Stomach (tissue), 4 donors: ENCODE measurements at regions not wholly inside any gene's neighbourhood (a gene's known extent, or its start where the extent isn't known, plus 50 kb on each side); places are given as distances from the start of the nearest gene placed in this dataset.
"Not testable (repeated sequence)": the region's sequence is repeated elsewhere in the genome, so short reads cannot be mapped to it uniquely, and the experiment has no call there.

Source experiments
- CTCF ChIP-seq, 7 experiments: fragments of 450-650 bp in 4 of 7; fragments of 200-600 bp in 3 of 7; sonication (generic) in 3 of 7; IDR thresholded peaks; one replicate each; pipeline ENCODE4 v1.5.1; 2016 to 2019; ENCODE audit warnings: antibody characterized with exemption in 7 of 7, control low read depth in 2 of 7, mild to moderate bottlenecking in 1 of 7
- EP300 ChIP-seq: sonication (generic); formaldehyde crosslinking; IDR thresholded peaks from one replicate; pipeline ENCODE4 v1.6.1; 2017; ENCODE audit warnings: antibody characterized with exemption

GRCh38 chr10:2546894-2547293 is 520.5 kb upstream of the PFKP start:
- TF ChIP-seq EP300; CTCF (IDR thresholded peaks at IDR 0.05): not testable (repeated sequence)
